PC-9 (cell line): ENCODE measurements at regions not wholly inside any gene's neighbourhood (a gene's known extent, or its start where the extent isn't known, plus 50 kb on each side); places are given as distances from the start of the nearest gene placed in this dataset.

Experiments used
- BruUV-seq: library from RNA; stranded (reverse); fragments of 400-500 nt; replicated peaks from 2 replicates; lab custom pipeline; 2021; lab: Mats Ljungman, UMichigan
- CTCF ChIA-PET: fragments of 300-600 bp; sonication (Branson Sonifier 250); formaldehyde crosslinking; loops from one replicate; lab custom pipeline; 2022; ENCODE audit warnings: antibody characterized with exemption; lab: Charles Lee
- POLR2A ChIA-PET: fragments of 300-600 bp; sonication (Branson Sonifier 250); formaldehyde crosslinking; loops from one replicate; lab custom pipeline; 2022; ENCODE audit warnings: antibody characterized with exemption; ENCODE audit not compliant: unreplicated experiment; lab: Charles Lee
- DNase-seq, 2 experiments: peaks; one replicate each; pipeline versions ENCODE4 v3.0.0 to v3.0.0-alpha.2; 2015 to 2022; ENCODE audit warnings: mixed read lengths in 1 of 2
- H2AFZ ChIP-seq: fragments of 200-600 bp; sonication (generic); 2 replicates; pipeline ENCODE4 v1.8.1; 2017; ENCODE audit warnings: antibody characterized with exemption
- H3F3A ChIP-seq: fragments of 200-600 bp; sonication (generic); 2 replicates; pipeline ENCODE4 v1.8.1; 2017; ENCODE audit warnings: antibody characterized with exemption, mild to moderate bottlenecking, low read depth; ENCODE audit not compliant: insufficient read depth
- H3K27ac ChIP-seq: fragments of 200-600 bp; sonication (generic); 2 replicates; pipeline ENCODE4 v1.6.1; 2016; ENCODE audit warnings: mixed run types
- H3K27me3 ChIP-seq: fragments of 200-600 bp; sonication (generic); 2 replicates; pipeline ENCODE4 v1.6.1; 2016; ENCODE audit warnings: low read depth, mixed run types; ENCODE audit not compliant: insufficient read depth
- H3K36me3 ChIP-seq: fragments of 200-600 bp; sonication (generic); 2 replicates; pipeline ENCODE4 v1.6.1; 2016; ENCODE audit warnings: low read depth, mixed run types
- H3K4me1 ChIP-seq: fragments of 200-600 bp; sonication (generic); replicated peaks from 2 replicates; pipeline ENCODE4 v1.6.1; 2016; ENCODE audit warnings: mixed run types; ENCODE audit not compliant: insufficient read depth
- H3K4me2 ChIP-seq: fragments of 200-600 bp; sonication (generic); 2 replicates; pipeline ENCODE4 v1.6.1; 2017; ENCODE audit warnings: mixed run types
- H3K4me3 ChIP-seq: fragments of 200-600 bp; sonication (generic); 2 replicates; pipeline ENCODE4 v1.6.1; 2016; ENCODE audit warnings: mixed run types
- H3K79me2 ChIP-seq: fragments of 200-600 bp; sonication (generic); 2 replicates; pipeline ENCODE4 v1.6.1; 2017; ENCODE audit warnings: low read depth, mixed run types
- H3K9me2 ChIP-seq: fragments of 200-600 bp; sonication (generic); 2 replicates; pipeline ENCODE4 v1.8.1; 2017; ENCODE audit warnings: mild to moderate bottlenecking; ENCODE audit not compliant: insufficient read depth
- H3K9me3 ChIP-seq: fragments of 200-600 bp; sonication (generic); 2 replicates; pipeline ENCODE4 v1.8.1; 2016; ENCODE audit warnings: low read depth; ENCODE audit not compliant: insufficient read depth
- H4K20me1 ChIP-seq: fragments of 200-600 bp; sonication (generic); 2 replicates; pipeline ENCODE4 v1.8.1; 2017; ENCODE audit not compliant: insufficient read depth
- EZH2 ChIP-seq: fragments of 200-600 bp; sonication (generic); IDR thresholded peaks from 2 replicates; pipeline ENCODE4 v1.8.0; 2017; ENCODE audit warnings: antibody characterized with exemption, low read depth
- intact Hi-C: fragments of 100-400 bp; cut with micrococcal nuclease; formaldehyde crosslinking; loops from one replicate; pipeline ENCODE4 v1.10.0; 2022; ENCODE audit not compliant: unreplicated experiment
- TF ChIP-seq, protein P1 (sequence below): fragments of 200-600 bp; sonication (generic); conservative IDR thresholded peaks from 2 replicates; pipeline ENCODE4 v1.6.1; 2017; ENCODE audit warnings: mixed run types, antibody characterized with exemption, mild to moderate bottlenecking, moderate library complexity

DNA sequence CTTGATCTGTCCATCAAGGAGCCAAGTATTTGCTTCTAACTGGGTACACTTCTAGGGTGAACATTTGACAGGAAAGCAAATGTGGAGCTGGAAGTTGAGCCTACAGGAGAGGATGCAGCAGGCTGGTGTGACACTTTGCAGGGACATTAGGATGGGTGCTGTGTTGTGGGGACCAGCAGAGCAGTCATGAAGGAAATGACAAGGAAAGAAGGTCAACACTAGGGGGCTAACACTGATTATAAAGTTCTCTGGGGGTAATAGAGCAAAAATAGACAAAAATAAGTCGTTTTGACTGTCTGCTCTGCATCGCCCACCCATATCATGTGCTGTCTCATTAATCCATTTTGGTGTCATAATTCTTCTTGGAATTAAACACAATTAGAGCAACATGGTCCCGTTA lies 652.4 kb downstream of the STK39 start:
- CTCF ChIA-PET: no interaction called here

DNA sequence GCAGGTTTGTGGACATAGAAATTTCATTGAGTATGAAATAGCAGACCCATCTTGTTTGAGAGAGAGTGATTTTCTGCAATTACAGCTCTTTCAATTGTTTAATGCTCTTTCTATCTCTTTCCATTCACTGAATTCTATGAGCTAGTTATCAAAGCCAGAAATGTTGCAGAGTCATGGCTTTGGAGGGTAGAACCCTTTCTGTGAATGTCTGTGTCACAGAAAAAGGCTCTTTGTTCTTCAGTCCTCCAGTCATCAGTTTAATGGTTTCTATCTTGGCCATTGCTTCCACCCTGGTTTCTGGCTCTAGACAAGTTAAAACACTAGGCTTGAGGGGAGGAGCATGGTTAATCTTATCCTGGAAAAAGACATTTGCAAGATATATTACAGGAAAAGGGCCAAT lies 655.0 kb downstream of the STK39 start:
- intact Hi-C loops: no loop called here
- no peak for DNase-seq
- no peaks in the 10 kb centered on the region for H3K4me1 ChIP-seq
- H3K36me3 ChIP-seq: no peaks in the 10 kb centered on the region
- TF ChIP-seq, protein P1, sequence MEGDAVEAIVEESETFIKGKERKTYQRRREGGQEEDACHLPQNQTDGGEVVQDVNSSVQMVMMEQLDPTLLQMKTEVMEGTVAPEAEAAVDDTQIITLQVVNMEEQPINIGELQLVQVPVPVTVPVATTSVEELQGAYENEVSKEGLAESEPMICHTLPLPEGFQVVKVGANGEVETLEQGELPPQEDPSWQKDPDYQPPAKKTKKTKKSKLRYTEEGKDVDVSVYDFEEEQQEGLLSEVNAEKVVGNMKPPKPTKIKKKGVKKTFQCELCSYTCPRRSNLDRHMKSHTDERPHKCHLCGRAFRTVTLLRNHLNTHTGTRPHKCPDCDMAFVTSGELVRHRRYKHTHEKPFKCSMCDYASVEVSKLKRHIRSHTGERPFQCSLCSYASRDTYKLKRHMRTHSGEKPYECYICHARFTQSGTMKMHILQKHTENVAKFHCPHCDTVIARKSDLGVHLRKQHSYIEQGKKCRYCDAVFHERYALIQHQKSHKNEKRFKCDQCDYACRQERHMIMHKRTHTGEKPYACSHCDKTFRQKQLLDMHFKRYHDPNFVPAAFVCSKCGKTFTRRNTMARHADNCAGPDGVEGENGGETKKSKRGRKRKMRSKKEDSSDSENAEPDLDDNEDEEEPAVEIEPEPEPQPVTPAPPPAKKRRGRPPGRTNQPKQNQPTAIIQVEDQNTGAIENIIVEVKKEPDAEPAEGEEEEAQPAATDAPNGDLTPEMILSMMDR: no peak
- TF ChIP-seq EZH2: no peak
- H3K27ac ChIP-seq: no peak overlapping the region
- no peak overlapping the region for H3K4me2 ChIP-seq
- H3K9me3 ChIP-seq: no peaks in the 10 kb centered on the region
- CTCF ChIA-PET: no interaction called here
- H4K20me1 ChIP-seq: no peaks in the 10 kb centered on the region
- H2AFZ ChIP-seq: no peak overlapping the region
- no peaks in the 10 kb centered on the region for H3K9me2 ChIP-seq
- no peaks in the 10 kb centered on the region for H3K27me3 ChIP-seq
- no peak overlapping the region for H3K4me3 ChIP-seq
- POLR2A ChIA-PET: no interaction called here
- no TSS peak for BruUV-seq
- H3F3A ChIP-seq: no peaks in the 10 kb centered on the region
- H3K79me2 ChIP-seq: no peaks in the 10 kb centered on the region

More for the DNA sequence above, 652.4 kb downstream of the STK39 start:
- Histone ChIP-seq H3K4me1 (no peaks in the 10 kb centered on the region), H3K27ac (no peak overlapping the region), H4K20me1 (no peaks in the 10 kb centered on the region), H3K4me3 (no peak overlapping the region), H3K79me2 (no peaks in the 10 kb centered on the region), H3K4me2 (no peak overlapping the region), H3K36me3 (no peaks in the 10 kb centered on the region), H3K9me2 (no peaks in the 10 kb centered on the region), H3F3A (no peaks in the 10 kb centered on the region), H3K9me3 (no peaks in the 10 kb centered on the region), H2AFZ (no peak overlapping the region), H3K27me3 (no peaks in the 10 kb centered on the region)
- no peak for TF ChIP-seq EZH2
- TF ChIP-seq, protein P1: no peak
- POLR2A ChIA-PET: no interaction called here
- no peak for DNase-seq
- BruUV-seq: no TSS peak
- intact Hi-C loops: no loop called here

DNA sequence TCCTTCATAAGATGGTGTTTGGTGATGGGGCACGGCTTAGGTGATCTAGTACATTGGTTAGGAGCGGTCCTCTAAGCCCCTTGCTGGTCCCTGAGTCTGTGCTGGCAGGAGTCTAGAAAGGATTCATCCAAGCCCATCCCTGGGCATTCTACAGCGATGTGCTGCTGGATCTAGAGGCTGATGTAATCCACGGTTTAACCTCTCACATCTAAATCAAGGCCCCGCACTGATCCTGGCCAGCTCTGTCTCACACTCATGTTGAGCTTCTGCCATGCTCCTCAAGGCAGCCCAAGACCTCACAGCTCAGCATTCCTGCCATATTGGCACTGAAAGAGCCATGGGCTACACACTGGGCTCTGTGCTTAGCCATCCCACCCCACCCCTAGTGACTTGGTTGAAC lies 664.8 kb downstream of the STK39 start:
- no peaks in the 10 kb centered on the region for H4K20me1 ChIP-seq
- TF ChIP-seq, protein P1: no peak
- TF ChIP-seq EZH2: no peak
- H3K27ac ChIP-seq: no peak overlapping the region
- DNase-seq: no peak
- H3K79me2 ChIP-seq: no peaks in the 10 kb centered on the region
- intact Hi-C loops: no loop called here
- ChIA-PET CTCF (no interaction called here), POLR2A (no interaction called here)
- H3K4me1 ChIP-seq: no peaks in the 10 kb centered on the region
- H3K9me2 ChIP-seq: no peaks in the 10 kb centered on the region
- no peaks in the 10 kb centered on the region for H3K27me3 ChIP-seq
- H3K4me2 ChIP-seq: no peak overlapping the region
- no peak overlapping the region for H2AFZ ChIP-seq
- H3K4me3 ChIP-seq: no peak overlapping the region
- no peaks in the 10 kb centered on the region for H3K9me3 ChIP-seq
- no peaks in the 10 kb centered on the region for H3K36me3 ChIP-seq
- BruUV-seq: no TSS peak
- H3F3A ChIP-seq: no peaks in the 10 kb centered on the region
